ENCODE measurements at regions not wholly inside any gene's neighbourhood (a gene's known extent, or its start where the extent isn't known, plus 50 kb on each side); places are given as distances from the start of the nearest gene placed in this dataset.

- no peak for TF ChIP-seq CTCF (IDR thresholded peaks at IDR 0.05)
- no peak for TF ChIP-seq POLR2A (IDR thresholded peaks at IDR 0.05)
Measured at GRCh38 chr2:12928197-12928774, 211.6 kb downstream of the TRIB2 start.

Measured in vagina (tissue), 2 donors.